ENCODE measurements at regions not wholly inside any gene's neighbourhood (a gene's known extent, or its start where the extent isn't known, plus 50 kb on each side); places are given as distances from the start of the nearest gene placed in this dataset.

DNA sequence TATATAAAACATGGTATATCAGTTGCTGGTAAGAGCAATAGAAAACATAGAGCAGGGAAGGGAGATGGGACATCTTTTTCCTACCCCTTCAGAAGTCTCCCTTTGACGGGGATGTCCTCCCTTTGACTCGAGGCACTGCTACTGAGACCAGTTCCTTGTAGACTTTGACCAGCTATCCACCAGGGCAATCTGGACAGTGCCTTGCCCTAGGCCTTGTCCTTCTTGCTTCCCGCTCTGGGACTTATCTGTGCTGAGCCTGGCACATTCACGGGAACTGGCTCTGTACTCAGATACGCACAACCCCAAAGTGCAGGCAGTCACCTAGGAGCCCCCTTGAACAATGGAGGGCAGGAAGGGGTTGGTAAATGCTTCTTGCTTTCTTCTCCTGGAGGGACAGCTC, 116.6 kb upstream of the ANKH start:
- TF ChIP-seq POLR2AphosphoS5 (IDR thresholded peaks at IDR 0.05) (no peak), POLR2A (IDR thresholded peaks at IDR 0.05) (no peak)

Data from sigmoid colon (tissue), 4 donors.